ENCODE measurements at regions not wholly inside any gene's neighbourhood (a gene's known extent, or its start where the extent isn't known, plus 50 kb on each side); places are given as distances from the start of the nearest gene placed in this dataset.
"Not testable (repeated sequence)": the region's sequence is repeated elsewhere in the genome, so short reads cannot be mapped to it uniquely, and the experiment has no call there.

DNA sequence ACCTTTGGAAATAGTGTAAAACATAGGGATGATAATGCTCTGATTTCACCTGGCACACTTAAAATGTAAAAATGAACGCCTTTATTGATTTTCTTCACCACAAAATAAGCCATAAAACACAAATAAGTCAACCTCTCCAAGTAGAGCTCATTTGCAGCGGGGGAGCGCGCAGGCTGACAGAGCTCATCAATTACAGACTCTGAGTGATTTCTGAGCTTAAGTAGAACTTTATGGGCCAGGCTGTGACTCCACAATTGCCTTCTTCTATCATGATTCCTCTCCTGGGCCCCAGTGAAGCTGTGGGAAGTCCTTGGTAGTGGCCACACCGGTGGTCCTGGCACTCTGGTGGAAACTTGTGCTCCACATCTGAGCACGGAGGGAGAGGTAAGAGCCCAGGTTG is 789.0 kb upstream of the RAB6C start:
- no peaks in the 10 kb centered on the region for H3K4me1 ChIP-seq (ENCODE audit: insufficient read depth, low read length)
- no peaks in the 10 kb centered on the region for H3K27me3 ChIP-seq (ENCODE audit: insufficient read depth, low read length)
- H3K9me3 ChIP-seq (ENCODE audit: low read depth, low read length) = no peaks in the 10 kb centered on the region
- H3K4me3 ChIP-seq (ENCODE audit: low read length) = no peak overlapping the region

DNA sequence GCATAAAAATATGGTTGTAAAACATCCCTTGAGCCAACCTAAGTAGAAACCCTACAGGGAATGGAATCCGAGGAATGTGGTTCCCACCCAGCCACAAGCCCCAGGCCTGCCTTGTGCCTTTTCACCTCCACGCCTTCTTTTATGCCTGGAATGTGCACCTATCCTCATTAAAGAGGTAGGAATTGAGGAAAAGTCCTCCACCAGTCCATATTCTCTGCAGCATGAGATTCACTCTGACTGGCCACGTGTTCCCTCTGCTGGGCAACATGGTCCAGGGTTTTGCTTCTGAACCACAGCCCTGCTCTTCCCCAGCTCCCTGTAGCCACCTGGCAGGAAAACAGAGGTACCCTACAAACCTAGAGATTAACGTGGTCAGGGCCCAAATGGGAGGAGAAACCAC is 787.9 kb upstream of the RAB6C start:
- Histone ChIP-seq H3K27me3 (ENCODE audit: insufficient read depth, low read length) (no peaks in the 10 kb centered on the region), H3K4me3 (ENCODE audit: low read length) (no peak overlapping the region), H3K9me3 (ENCODE audit: low read depth, low read length) (no peaks in the 10 kb centered on the region), H3K4me1 (ENCODE audit: insufficient read depth, low read length) (no peaks in the 10 kb centered on the region)

GRCh38 chr2:129192117-129192516 is 787.3 kb upstream of the RAB6C start:
- Histone ChIP-seq H3K9me3 (ENCODE audit: low read depth, low read length) (no peaks in the 10 kb centered on the region), H3K4me3 (ENCODE audit: low read length) (no peak overlapping the region), H3K27me3 (ENCODE audit: insufficient read depth, low read length) (no peaks in the 10 kb centered on the region), H3K4me1 (ENCODE audit: insufficient read depth, low read length) (no peaks in the 10 kb centered on the region)

DNA sequence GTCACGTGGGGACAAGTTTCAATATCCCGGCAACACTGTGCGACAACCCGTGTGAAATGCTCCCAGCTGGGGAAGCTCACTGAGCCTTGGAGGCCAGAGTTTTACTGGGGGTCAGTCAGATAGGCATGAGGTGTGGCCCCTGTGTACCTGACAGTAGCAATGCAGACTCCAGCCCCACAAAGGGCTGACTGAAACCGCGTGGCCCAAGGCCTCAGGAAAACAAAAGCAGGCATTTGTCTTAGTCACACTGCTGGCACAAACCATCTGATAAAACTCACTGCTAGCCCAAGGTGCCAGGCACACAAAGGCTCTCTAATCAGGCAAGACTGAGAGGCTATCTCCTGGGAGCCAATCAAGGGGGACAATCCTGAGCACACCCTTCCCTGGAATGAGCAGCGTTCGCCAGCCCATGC is 786.6 kb upstream of the RAB6C start:
- no peak overlapping the region for H3K4me3 ChIP-seq (ENCODE audit: low read length)
- no peaks in the 10 kb centered on the region for H3K27me3 ChIP-seq (ENCODE audit: insufficient read depth, low read length)
- H3K9me3 ChIP-seq (ENCODE audit: low read depth, low read length) = no peaks in the 10 kb centered on the region
- no peaks in the 10 kb centered on the region for H3K4me1 ChIP-seq (ENCODE audit: insufficient read depth, low read length)

- no peaks in the 10 kb centered on the region for H3K9me3 ChIP-seq (ENCODE audit: low read depth, low read length)
- H3K4me3 ChIP-seq (ENCODE audit: low read length) = no peak overlapping the region
- H3K4me1 ChIP-seq (ENCODE audit: insufficient read depth, low read length) = no peaks in the 10 kb centered on the region
- H3K27me3 ChIP-seq (ENCODE audit: insufficient read depth, low read length) = no peaks in the 10 kb centered on the region
Observed at GRCh38 chr2:129193961-129194360, 785.5 kb upstream of the RAB6C start.

GRCh38 chr2:129199501-129199900 is 780.0 kb upstream of the RAB6C start:
- Histone ChIP-seq H3K4me1 (ENCODE audit: insufficient read depth, low read length) (no peaks in the 10 kb centered on the region), H3K4me3 (ENCODE audit: low read length) (no peak overlapping the region), H3K27me3 (ENCODE audit: insufficient read depth, low read length) (no peaks in the 10 kb centered on the region), H3K9me3 (ENCODE audit: low read depth, low read length) (no peaks in the 10 kb centered on the region)

- no peaks in the 10 kb centered on the region for H3K27me3 ChIP-seq (ENCODE audit: insufficient read depth, low read length)
- H3K4me1 ChIP-seq (ENCODE audit: insufficient read depth, low read length) = no peaks in the 10 kb centered on the region
- H3K4me3 ChIP-seq (ENCODE audit: low read length) = no peak overlapping the region
- H3K9me3 ChIP-seq (ENCODE audit: low read depth, low read length) = no peaks in the 10 kb centered on the region
Observed at GRCh38 chr2:129201696-129202095, 777.8 kb upstream of the RAB6C start.

- Histone ChIP-seq H3K4me3 (ENCODE audit: low read length) (no peak overlapping the region), H3K9me3 (ENCODE audit: low read depth, low read length) (no peaks in the 10 kb centered on the region), H3K27me3 (ENCODE audit: insufficient read depth, low read length) (no peaks in the 10 kb centered on the region), H3K4me1 (ENCODE audit: insufficient read depth, low read length) (no peaks in the 10 kb centered on the region)
Observed at GRCh38 chr2:129203331-129203730, 776.1 kb upstream of the RAB6C start.

DNA sequence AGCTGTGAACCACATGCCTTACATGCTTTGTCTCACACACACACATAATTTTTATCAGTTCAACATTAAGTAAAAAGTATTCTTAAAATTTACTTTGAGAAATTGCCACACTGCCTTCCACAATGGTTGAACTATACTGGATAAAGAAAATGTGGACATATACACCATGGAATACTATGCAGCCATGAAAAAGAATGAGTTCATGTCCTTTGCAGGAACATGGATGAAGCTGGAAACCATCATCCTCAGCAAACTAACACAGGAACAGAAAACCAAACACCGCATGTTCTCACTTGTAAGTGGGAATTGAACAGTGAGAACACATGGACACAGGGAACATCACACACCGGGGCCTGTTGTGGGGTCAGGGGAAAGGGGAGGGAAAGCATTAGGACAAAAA is 774.9 kb upstream of the RAB6C start:
- not testable (repeated sequence) for H3K4me3 ChIP-seq (ENCODE audit: low read length); H3K4me1 ChIP-seq (ENCODE audit: insufficient read depth, low read length); H3K9me3 ChIP-seq (ENCODE audit: low read depth, low read length); H3K27me3 ChIP-seq (ENCODE audit: insufficient read depth, low read length)

DNA sequence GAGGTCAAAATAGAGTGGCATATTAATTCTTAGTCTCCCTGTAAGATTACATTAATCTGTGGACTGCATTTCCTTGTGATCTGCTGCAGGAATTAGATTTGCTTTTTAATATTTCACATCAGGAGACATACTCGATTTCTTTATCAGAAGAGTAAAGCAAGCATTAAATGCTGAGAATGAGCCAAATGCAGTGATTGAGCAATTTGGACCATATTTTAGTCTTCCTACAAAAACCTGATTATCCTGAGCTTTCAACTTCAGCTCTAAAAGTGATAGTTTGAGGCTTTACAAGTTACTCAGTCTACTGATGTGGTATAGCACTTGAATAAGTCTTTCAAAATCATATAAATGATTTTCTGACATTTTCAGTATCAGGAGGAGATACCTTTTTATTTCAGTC is 774.3 kb upstream of the RAB6C start:
- Histone ChIP-seq H3K4me3 (ENCODE audit: low read length) (no peak overlapping the region), H3K27me3 (ENCODE audit: insufficient read depth, low read length) (no peaks in the 10 kb centered on the region), H3K4me1 (ENCODE audit: insufficient read depth, low read length) (no peaks in the 10 kb centered on the region), H3K9me3 (ENCODE audit: low read depth, low read length) (no peaks in the 10 kb centered on the region)

GRCh38 chr2:129205766-129206165 is 773.7 kb upstream of the RAB6C start:
- H3K4me3 ChIP-seq (ENCODE audit: low read length) = no peak overlapping the region
- H3K4me1 ChIP-seq (ENCODE audit: insufficient read depth, low read length) = no peaks in the 10 kb centered on the region
- H3K27me3 ChIP-seq (ENCODE audit: insufficient read depth, low read length) = no peaks in the 10 kb centered on the region
- no peaks in the 10 kb centered on the region for H3K9me3 ChIP-seq (ENCODE audit: low read depth, low read length)

- no peak overlapping the region for H3K4me3 ChIP-seq (ENCODE audit: low read length)
- H3K27me3 ChIP-seq (ENCODE audit: insufficient read depth, low read length) = peaks cover 4% of the 10 kb centered on the region
- no peaks in the 10 kb centered on the region for H3K4me1 ChIP-seq (ENCODE audit: insufficient read depth, low read length)
- no peaks in the 10 kb centered on the region for H3K9me3 ChIP-seq (ENCODE audit: low read depth, low read length)
Observed at GRCh38 chr2:129212299-129212958, 767.0 kb upstream of the RAB6C start.

DNA sequence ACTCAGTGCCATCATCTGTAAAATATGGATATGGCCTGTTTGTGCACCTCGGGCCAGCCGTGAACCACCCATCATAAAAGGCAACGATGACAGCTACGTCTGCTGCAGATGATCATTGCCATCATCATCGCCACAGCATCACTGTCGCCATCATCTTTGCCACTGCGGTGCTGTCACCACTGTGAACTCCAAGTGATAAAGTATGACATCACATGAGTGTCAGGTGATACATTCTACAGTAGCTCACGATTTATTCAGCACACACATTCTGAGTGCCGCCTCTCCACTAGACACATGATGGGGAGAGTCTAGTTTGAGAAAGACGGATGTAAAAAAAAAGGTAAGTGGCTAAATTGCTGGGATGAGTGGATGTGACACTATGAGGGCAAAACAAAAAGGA is 755.4 kb upstream of the RAB6C start:
- Histone ChIP-seq H3K4me1 (ENCODE audit: insufficient read depth, low read length) (no peaks in the 10 kb centered on the region), H3K27me3 (ENCODE audit: insufficient read depth, low read length) (no peaks in the 10 kb centered on the region), H3K4me3 (ENCODE audit: low read length) (no peak overlapping the region), H3K9me3 (ENCODE audit: low read depth, low read length) (no peaks in the 10 kb centered on the region)

DNA sequence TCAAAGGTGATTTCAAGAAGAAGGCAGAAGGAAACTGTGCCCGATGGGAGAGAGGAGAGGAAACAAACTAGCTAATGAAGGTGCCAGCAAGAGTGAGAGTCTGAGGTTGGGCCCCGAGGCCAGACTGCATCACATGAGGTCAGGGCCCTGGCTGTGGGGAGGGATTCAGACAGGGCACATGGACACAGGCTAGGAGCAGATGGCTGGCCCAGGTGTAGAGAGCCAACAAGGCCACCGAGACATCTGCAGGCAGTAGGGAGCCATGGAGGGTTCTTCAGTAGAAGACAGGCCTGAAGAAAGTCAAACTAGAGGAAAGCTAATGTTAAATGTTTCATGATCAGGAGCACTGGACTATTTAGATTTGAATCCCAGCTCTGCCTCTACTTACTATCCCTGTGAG is 755.0 kb upstream of the RAB6C start:
- Histone ChIP-seq H3K4me3 (ENCODE audit: low read length) (no peak overlapping the region), H3K27me3 (ENCODE audit: insufficient read depth, low read length) (no peaks in the 10 kb centered on the region), H3K9me3 (ENCODE audit: low read depth, low read length) (no peaks in the 10 kb centered on the region)

DNA sequence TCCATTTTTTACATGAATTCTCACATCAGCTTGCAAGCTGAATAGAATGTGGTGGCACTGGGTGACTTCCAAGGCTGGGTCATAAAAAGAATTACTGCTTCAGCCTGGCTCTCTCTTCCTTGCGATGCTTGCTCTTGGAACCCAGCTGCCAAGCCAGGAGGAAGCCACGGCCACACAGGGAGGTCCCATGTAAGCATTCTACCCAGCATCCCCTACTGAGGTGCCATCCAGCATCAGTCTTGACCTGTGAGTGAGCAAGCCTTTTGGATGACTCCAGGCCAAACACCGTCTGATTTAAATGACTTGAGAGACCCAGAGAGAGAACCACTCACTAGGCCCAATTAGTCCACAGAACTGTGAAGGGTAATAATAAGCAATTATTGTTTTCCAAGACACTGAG is 750.3 kb upstream of the RAB6C start:
- no peaks in the 10 kb centered on the region for H3K4me1 ChIP-seq (ENCODE audit: insufficient read depth, low read length)
- no peaks in the 10 kb centered on the region for H3K9me3 ChIP-seq (ENCODE audit: low read depth, low read length)
- H3K27me3 ChIP-seq (ENCODE audit: insufficient read depth, low read length) = no peaks in the 10 kb centered on the region
- no peak overlapping the region for H3K4me3 ChIP-seq (ENCODE audit: low read length)

More for the DNA sequence above, 755.0 kb upstream of the RAB6C start:
- no peaks in the 10 kb centered on the region for H3K4me1 ChIP-seq (ENCODE audit: insufficient read depth, low read length)

DNA sequence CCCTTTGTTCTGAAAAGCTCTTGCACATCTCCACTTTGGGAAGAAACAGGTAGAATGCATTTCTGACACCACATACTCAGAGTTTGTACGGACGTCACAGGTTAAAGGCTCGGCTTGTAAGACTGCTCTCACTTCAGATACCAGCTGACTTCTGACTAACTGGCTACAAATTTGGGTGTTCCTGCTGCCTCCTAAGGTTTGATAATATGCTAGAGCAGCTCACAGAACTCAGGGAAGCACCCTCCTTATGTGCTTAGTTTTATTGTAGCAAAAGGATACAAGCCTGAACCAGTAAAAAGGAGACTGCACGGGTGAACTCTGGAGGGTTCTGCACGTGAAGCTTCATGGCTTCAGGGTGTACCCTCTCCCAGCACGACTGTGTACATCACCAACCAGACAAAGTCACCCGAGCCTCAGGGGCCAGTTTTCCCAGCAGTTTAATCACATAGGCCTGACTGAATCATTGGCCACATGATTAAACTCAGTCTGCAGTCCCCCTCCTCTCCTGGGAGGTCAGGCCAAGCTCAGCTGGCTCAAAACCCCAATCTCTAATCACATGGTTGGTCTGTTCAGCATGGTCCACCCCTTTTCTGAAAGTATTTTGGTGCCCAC is 749.5 kb upstream of the RAB6C start:
- H3K4me3 ChIP-seq (ENCODE audit: low read length) = no peak overlapping the region

More for the DNA sequence above, 749.5 kb upstream of the RAB6C start:
- Histone ChIP-seq H3K27me3 (ENCODE audit: insufficient read depth, low read length) (no peaks in the 10 kb centered on the region), H3K4me1 (ENCODE audit: insufficient read depth, low read length) (no peaks in the 10 kb centered on the region), H3K9me3 (ENCODE audit: low read depth, low read length) (no peaks in the 10 kb centered on the region)

Measured in mononuclear cell (primary cell).